Uterus (tissue), 3 donors: ENCODE measurements at regions not wholly inside any gene's neighbourhood (a gene's known extent, or its start where the extent isn't known, plus 50 kb on each side); places are given as distances from the start of the nearest gene placed in this dataset.

Experiments
- DNase-seq, 2 donors: peaks; one replicate each; pipeline ENCODE4 v3.0.0-alpha.2; 2019 to 2020
- H3K27ac ChIP-seq, 2 donors: fragments of 200-600 bp; sonication (generic); 1 replicate in 1 of 2; 2 replicates in 1 of 2; pipeline ENCODE4 v1.5.1; 2016 to 2018
- H3K27me3 ChIP-seq, 2 donors: fragments of 200-600 bp; sonication (generic); one replicate each; pipeline ENCODE4 v1.5.1; 2018 to 2019; ENCODE audit warnings: control low read depth in 1 of 2
- H3K36me3 ChIP-seq, 2 donors: fragments of 200-600 bp; sonication (generic); one replicate each; pipeline ENCODE4 v1.5.1; 2019; ENCODE audit warnings: control low read depth in 1 of 2
- H3K4me1 ChIP-seq, 2 donors: fragments of 200-600 bp; sonication (generic); one replicate each; pipeline ENCODE4 v1.5.1; 2018 to 2019; ENCODE audit warnings: control low read depth in 1 of 2
- H3K4me3 ChIP-seq, 2 donors: fragments of 200-600 bp; sonication (generic); 1 replicate in 1 of 2; 2 replicates in 1 of 2; pipeline ENCODE4 v1.5.1; 2018 to 2019; ENCODE audit warnings: mild to moderate bottlenecking in 1 of 2
- H3K9me3 ChIP-seq, 2 donors: fragments of 200-600 bp; sonication (generic); one replicate each; pipeline ENCODE4 v1.5.1; 2019; ENCODE audit warnings: control low read depth in 1 of 2
- CTCF ChIP-seq, 4 experiments: fragments of 200-600 bp in 2 of 4; fragments of 450-650 bp in 2 of 4; sonication (generic) in 2 of 4; IDR thresholded peaks; one replicate each; pipeline ENCODE4 v1.5.1; 2016 to 2019; ENCODE audit warnings: antibody characterized with exemption in 4 of 4, mild to moderate bottlenecking in 2 of 4, moderate library complexity in 1 of 4
- POLR2A ChIP-seq, 2 donors: fragments of 450-650 bp; IDR thresholded peaks; one replicate each; pipeline ENCODE4 v1.6.1; 2016; ENCODE audit warnings: antibody characterized with exemption in 2 of 2, mild to moderate bottlenecking in 1 of 2, moderate library complexity in 1 of 2
- intact Hi-C: fragments of 100-400 bp; cut with DNase I; formaldehyde crosslinking; loops from one replicate; pipeline ENCODE4 v1.15.1; 2023; ENCODE audit warnings: low total_unique reads
- donor health status: DM: yes; HTN: yes; CAD: no.

- no peak overlapping the region for H3K27ac ChIP-seq
- H3K36me3 ChIP-seq: no peaks in the 10 kb centered on the region
- no peak for DNase-seq
- H3K4me1 ChIP-seq: no peaks in the 10 kb centered on the region
- TF ChIP-seq POLR2A (IDR thresholded peaks at IDR 0.05) (no peak), CTCF (IDR thresholded peaks at IDR 0.05) (no peak)
- H3K9me3 ChIP-seq: no peaks in the 10 kb centered on the region
- H3K4me3 ChIP-seq: no peak overlapping the region
- H3K27me3 ChIP-seq: no peaks in the 10 kb centered on the region
- intact Hi-C loops: no loop called here
Observed at GRCh38 chr2:16320716-16321115, 344.9 kb downstream of the CYRIA start.

GRCh38 chr2:16319551-16320121 is 346.0 kb downstream of the CYRIA start:
- TF ChIP-seq POLR2A (IDR thresholded peaks at IDR 0.05) (no peak), CTCF (IDR thresholded peaks at IDR 0.05) (no peak)
- Histone ChIP-seq H3K27me3 (no peaks in the 10 kb centered on the region), H3K36me3 (no peaks in the 10 kb centered on the region), H3K9me3 (no peaks in the 10 kb centered on the region), H3K4me1 (no peaks in the 10 kb centered on the region), H3K27ac (peak overlapping the region in 1 of 2 donors; percentile 33), H3K4me3 (no peak overlapping the region)
- peak in 1 of 2 donors; percentile 27 for DNase-seq
- intact Hi-C loops: no loop called here

GRCh38 chr2:16318474-16319195 is 347.0 kb downstream of the CYRIA start:
- no peaks in the 10 kb centered on the region for H3K9me3 ChIP-seq
- H3K27me3 ChIP-seq: no peaks in the 10 kb centered on the region
- no peaks in the 10 kb centered on the region for H3K4me1 ChIP-seq
- intact Hi-C loops: no loop called here
- H3K4me3 ChIP-seq: no peak overlapping the region
- no peak for DNase-seq
- H3K27ac ChIP-seq: peak overlapping the region in 1 of 2 donors; percentile 33
- no peaks in the 10 kb centered on the region for H3K36me3 ChIP-seq
- no peak for TF ChIP-seq POLR2A (IDR thresholded peaks at IDR 0.05)
- TF ChIP-seq CTCF (IDR thresholded peaks at IDR 0.05): no peak

GRCh38 chr2:16318051-16318450 is 347.6 kb downstream of the CYRIA start:
- Histone ChIP-seq H3K27me3 (no peaks in the 10 kb centered on the region), H3K9me3 (no peaks in the 10 kb centered on the region), H3K27ac (no peak overlapping the region), H3K4me3 (no peak overlapping the region), H3K4me1 (no peaks in the 10 kb centered on the region), H3K36me3 (no peaks in the 10 kb centered on the region)
- DNase-seq: no peak
- intact Hi-C loops: no loop called here
- no peak for TF ChIP-seq CTCF (IDR thresholded peaks at IDR 0.05)
- no peak for TF ChIP-seq POLR2A (IDR thresholded peaks at IDR 0.05)

- Histone ChIP-seq H3K9me3 (no peaks in the 10 kb centered on the region), H3K4me3 (no peak overlapping the region), H3K27me3 (no peaks in the 10 kb centered on the region), H3K36me3 (no peaks in the 10 kb centered on the region), H3K4me1 (no peaks in the 10 kb centered on the region), H3K27ac (no peak overlapping the region)
- intact Hi-C loops: no loop called here
- TF ChIP-seq POLR2A (IDR thresholded peaks at IDR 0.05): no peak
- TF ChIP-seq CTCF (IDR thresholded peaks at IDR 0.05): no peak
- no peak for DNase-seq
Observed at GRCh38 chr2:16317211-16317830, 348.3 kb downstream of the CYRIA start.
